GM12878 (cell line): ENCODE measurements at regions not wholly inside any gene's neighbourhood (a gene's known extent, or its start where the extent isn't known, plus 50 kb on each side); places are given as distances from the start of the nearest gene placed in this dataset.
A peak's percentile ranks its signal among the peaks of the same experiment; 100 is the strongest.
"Not testable (repeated sequence)": the region's sequence is repeated elsewhere in the genome, so short reads cannot be mapped to it uniquely, and the experiment has no call there.

Experiments
- ATAC-seq: fragments of 200-7000 bp; cut with Tn5 transposase; 3 replicates; pipeline ENCODE4 v1.9.1; 2020; ENCODE audit warnings: mild to moderate bottlenecking, moderate library complexity
- BruUV-seq: library from RNA; stranded (reverse); fragments of 400-500 nt; replicated peaks from 2 replicates; lab custom pipeline; 2021; lab: Mats Ljungman, UMichigan
- CTCF ChIA-PET: fragments of 300-600 bp; sonication (Branson Sonifier 250); formaldehyde crosslinking; extraction: SDS; loops from one replicate; lab custom pipeline; 2021; ENCODE audit warnings: inconsistent platforms; lab: Yijun Ruan, JAX
- POLR2A ChIA-PET: fragments of 350-600 bp; formaldehyde crosslinking; extraction: SDS; loops from one replicate; lab custom pipeline; 2021; ENCODE audit warnings: inconsistent platforms; lab: Charles Lee
- RAD21 ChIA-PET: fragments of 300-600 bp; sonication (Branson Sonifier 250); formaldehyde crosslinking; loops from one replicate; lab custom pipeline; 2023; ENCODE audit warnings: antibody characterized with exemption; ENCODE audit not compliant: unreplicated experiment; lab: Charles Lee
- SMC1A ChIA-PET: fragments of 300-600 bp; sonication (Branson Sonifier 250); formaldehyde crosslinking; loops from one replicate; lab custom pipeline; 2023; ENCODE audit not compliant: unreplicated experiment, uncharacterized antibody; lab: Charles Lee
- DNase-seq: peaks from one replicate; pipeline ENCODE4 v3.0.0-alpha.2; 2011; ENCODE audit warnings: low read depth, low spot score
- FAIRE-seq: peaks from 3 replicates; lab custom pipeline; 2011; peaks lifted over from hg19 to GRCh38; lab: Jason Lieb, UNC
- H2AFZ ChIP-seq: 2 replicates; pipeline ENCODE4 v1.6.0; 2011; ENCODE audit warnings: low read depth, low read length, control low read depth; ENCODE audit not compliant: control insufficient read depth
- H3K27ac ChIP-seq: 2 replicates; pipeline ENCODE4 v1.5.1; 2011; ENCODE audit warnings: control low read depth; ENCODE audit not compliant: control insufficient read depth, insufficient read depth
- H3K27me3 ChIP-seq, 2 experiments: replicated peaks in 1 of 2; 2 replicates each; pipeline versions ENCODE4 v1.6.0 to v1.6.1; 2011; ENCODE audit warnings: low read length in 1 of 2; ENCODE audit not compliant: control insufficient read depth in 2 of 2, insufficient read depth in 2 of 2
- H3K36me3 ChIP-seq, 2 experiments: 2 replicates each; pipeline ENCODE4 v1.5.1; 2011; ENCODE audit warnings: low read length in 1 of 2; ENCODE audit not compliant: control insufficient read depth in 2 of 2, insufficient read depth in 2 of 2
- H3K4me1 ChIP-seq: 2 replicates; pipeline ENCODE4 v1.6.1; 2011; ENCODE audit warnings: mild to moderate bottlenecking, low read length, moderate library complexity, mixed read lengths; ENCODE audit not compliant: control insufficient read depth, insufficient read depth
- H3K4me2 ChIP-seq: 2 replicates; pipeline ENCODE4 v1.6.0; 2011; ENCODE audit warnings: control low read depth; ENCODE audit not compliant: control insufficient read depth, insufficient read depth
- H3K4me3 ChIP-seq: fragments of 200-600 bp; sonication (generic); 2 replicates; pipeline ENCODE4 v1.5.1; 2016
- H3K79me2 ChIP-seq: 2 replicates; pipeline ENCODE4 v1.6.0; 2011; ENCODE audit warnings: low read length; ENCODE audit not compliant: control insufficient read depth, insufficient read depth
- H3K9ac ChIP-seq: 2 replicates; pipeline ENCODE4 v1.8.0; 2011; ENCODE audit warnings: low read length, control low read depth, mixed read lengths; ENCODE audit not compliant: control insufficient read depth, insufficient read depth
- H3K9me3 ChIP-seq: replicated peaks from 3 replicates; pipeline ENCODE4 v1.5.1; 2011; ENCODE audit warnings: mild to moderate bottlenecking, low read length; ENCODE audit not compliant: control insufficient read depth, insufficient read depth
- H4K20me1 ChIP-seq: 2 replicates; pipeline ENCODE4 v1.6.0; 2011; ENCODE audit not compliant: control insufficient read depth, insufficient read depth
- IKZF1 ChIP-seq: fragments of 450-650 bp; conservative IDR thresholded peaks from 2 replicates; pipeline ENCODE4 v1.6.1; 2017; ENCODE audit warnings: antibody characterized with exemption, mild to moderate bottlenecking
- IKZF2 ChIP-seq, 2 experiments: fragments of 450-650 bp; IDR thresholded peaks; 2 replicates each; pipeline ENCODE4 v1.6.1; 2017; ENCODE audit warnings: mild to moderate bottlenecking in 2 of 2, moderate library complexity in 2 of 2
- KLF5 ChIP-seq: fragments of 450-650 bp; IDR thresholded peaks from 2 replicates; pipeline ENCODE4 v1.6.1; 2014; ENCODE audit warnings: mild to moderate bottlenecking; ENCODE audit not compliant: partially characterized antibody
- POLR2A ChIP-seq: IDR thresholded peaks from 2 replicates; pipeline ENCODE4 v1.6.1; 2011; ENCODE audit warnings: low read depth, mild to moderate bottlenecking, low read length
- RBBP5 ChIP-seq: fragments of 200-600 bp; sonication (generic); conservative IDR thresholded peaks from 2 replicates; pipeline ENCODE4 v1.6.1; 2016
- RELB ChIP-seq: fragments of 450-650 bp; IDR thresholded peaks from 2 replicates; pipeline ENCODE4 v1.6.1; 2017; ENCODE audit warnings: low read depth, mild to moderate bottlenecking, moderate library complexity
- RFX5 ChIP-seq: IDR thresholded peaks from 2 replicates; pipeline ENCODE4 v1.6.1; 2011; ENCODE audit warnings: low read depth, low read length, improper control_type of control experiment
- WGBS: methylation state at CpG from one replicate; pipeline ENCODE4 v1.1.6; 2016; ENCODE audit warnings: low lambda C conversion rate; ENCODE audit not compliant: insufficient replicate concordance, insufficient coverage; ENCODE audit errors: missing lambda C conversion rate; 5-methylcytosine and 5-hydroxymethylcytosine counted together
- in situ Hi-C: fragments of 300-500 bp; cut with MboI; formaldehyde crosslinking; loops from 9 replicates; pipeline ENCODE4 v1.14.3; 2018; ENCODE audit warnings: mixed read lengths
- intact Hi-C: fragments of 100-400 bp; cut with micrococcal nuclease; formaldehyde crosslinking; loops from one replicate; pipeline ENCODE4 v1.14.2; 2022; ENCODE audit not compliant: unreplicated experiment

GRCh38 chr6:74488726-74489125 is 717.1 kb downstream of the COL12A1 start:
- POLR2A ChIA-PET, H2AFZ ChIP-seq, H3K9ac ChIP-seq, intact Hi-C loops, H3K27ac ChIP-seq, H4K20me1 ChIP-seq, H3K36me3 ChIP-seq, SMC1A ChIA-PET, CTCF ChIA-PET, H3K4me2 ChIP-seq, H3K4me1 ChIP-seq, H3K9me3 ChIP-seq, FAIRE-seq, RAD21 ChIA-PET, ATAC-seq, DNase-seq, H3K4me3 ChIP-seq, BruUV-seq, in situ Hi-C loops, H3K27me3 ChIP-seq, H3K79me2 ChIP-seq: not testable (repeated sequence)
- 44% methylated on average over 9 of the region's 13 CpGs for WGBS

GRCh38 chr6:74482180-74482579 is 723.7 kb downstream of the COL12A1 start:
- ATAC-seq (peak; percentile 10; the same call in 2 of the 3 replicates), FAIRE-seq (no peak), DNase-seq (no peak)
- 64% methylated on average over 1 of the region's 1 CpG for WGBS
- Histone ChIP-seq H3K27ac (no peak overlapping the region), H3K4me3 (no peak overlapping the region), H3K4me2 (no peak overlapping the region), H3K27me3 (no peaks in the 10 kb centered on the region), H4K20me1 (no peaks in the 10 kb centered on the region), H3K79me2 (no peaks in the 10 kb centered on the region), H3K9me3 (no peaks in the 10 kb centered on the region), H3K36me3 (no peaks in the 10 kb centered on the region), H2AFZ (no peak overlapping the region), H3K4me1 (no peaks in the 10 kb centered on the region), H3K9ac (no peak overlapping the region)
- CTCF ChIA-PET: no interaction called here
- TF ChIP-seq KLF5 (no peak), RFX5 (peak; percentile 51; the same call in 1 of the 2 replicates), IKZF1 (0 out of 2 replicates have a peak, but pooled peaks have one; percentile 31), POLR2A (no peak), IKZF2 (IDR thresholded peaks at IDR 0.05) (peak; percentile 63 to 68; a peak in 2 of 4 replicates), RBBP5 (no peak), RELB (peak; percentile 34; the same call in 1 of the 2 replicates)
- POLR2A ChIA-PET: interaction anchor here (1.5 kb wide), 1 partner anchor 9 kb away, joined by 5 read pairs; no protein-coding TSS in a partner anchor
- SMC1A ChIA-PET: interaction anchor here (1.0 to 1.1 kb wide), 2 partner anchors 9 to 11 kb away, joined by 3 to 4 read pairs; no protein-coding TSS in a partner anchor
- intact Hi-C loops: no loop called here
- BruUV-seq: no TSS peak
- RAD21 ChIA-PET: no interaction called here
- in situ Hi-C loops: no loop called here
